ENCODE measurements at regions not wholly inside any gene's neighbourhood (a gene's known extent, or its start where the extent isn't known, plus 50 kb on each side); places are given as distances from the start of the nearest gene placed in this dataset.

DNA sequence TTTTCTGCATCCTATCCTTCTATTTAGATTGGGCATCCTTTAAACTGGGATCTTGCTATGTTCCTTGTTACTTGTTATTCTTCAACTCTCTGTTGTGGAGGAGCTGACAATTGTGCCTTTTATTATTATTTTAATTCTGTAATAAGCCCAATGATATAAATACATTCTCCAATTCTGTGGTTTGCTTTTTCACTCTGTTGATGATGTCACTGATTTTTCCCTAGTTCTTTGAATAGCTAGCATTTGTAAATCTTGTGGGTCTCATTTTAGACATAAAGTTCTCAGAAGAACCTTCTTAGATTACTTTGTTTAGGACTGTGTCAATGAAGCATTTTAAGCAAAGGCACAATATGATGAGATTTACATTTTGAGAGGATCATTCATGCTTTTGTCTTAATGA lies 79.5 kb upstream of the SLC8A1 start:
- DNase-seq (ENCODE audit: low read depth), result no peak
- TF ChIP-seq, protein P1, sequence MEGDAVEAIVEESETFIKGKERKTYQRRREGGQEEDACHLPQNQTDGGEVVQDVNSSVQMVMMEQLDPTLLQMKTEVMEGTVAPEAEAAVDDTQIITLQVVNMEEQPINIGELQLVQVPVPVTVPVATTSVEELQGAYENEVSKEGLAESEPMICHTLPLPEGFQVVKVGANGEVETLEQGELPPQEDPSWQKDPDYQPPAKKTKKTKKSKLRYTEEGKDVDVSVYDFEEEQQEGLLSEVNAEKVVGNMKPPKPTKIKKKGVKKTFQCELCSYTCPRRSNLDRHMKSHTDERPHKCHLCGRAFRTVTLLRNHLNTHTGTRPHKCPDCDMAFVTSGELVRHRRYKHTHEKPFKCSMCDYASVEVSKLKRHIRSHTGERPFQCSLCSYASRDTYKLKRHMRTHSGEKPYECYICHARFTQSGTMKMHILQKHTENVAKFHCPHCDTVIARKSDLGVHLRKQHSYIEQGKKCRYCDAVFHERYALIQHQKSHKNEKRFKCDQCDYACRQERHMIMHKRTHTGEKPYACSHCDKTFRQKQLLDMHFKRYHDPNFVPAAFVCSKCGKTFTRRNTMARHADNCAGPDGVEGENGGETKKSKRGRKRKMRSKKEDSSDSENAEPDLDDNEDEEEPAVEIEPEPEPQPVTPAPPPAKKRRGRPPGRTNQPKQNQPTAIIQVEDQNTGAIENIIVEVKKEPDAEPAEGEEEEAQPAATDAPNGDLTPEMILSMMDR (IDR thresholded peaks at IDR 0.05; ENCODE audit: insufficient read depth, low read depth, low read length, missing control alignments), result no peak
- H3K4me3 ChIP-seq (ENCODE audit: low read depth, low read length), result no peak overlapping the region

DNA sequence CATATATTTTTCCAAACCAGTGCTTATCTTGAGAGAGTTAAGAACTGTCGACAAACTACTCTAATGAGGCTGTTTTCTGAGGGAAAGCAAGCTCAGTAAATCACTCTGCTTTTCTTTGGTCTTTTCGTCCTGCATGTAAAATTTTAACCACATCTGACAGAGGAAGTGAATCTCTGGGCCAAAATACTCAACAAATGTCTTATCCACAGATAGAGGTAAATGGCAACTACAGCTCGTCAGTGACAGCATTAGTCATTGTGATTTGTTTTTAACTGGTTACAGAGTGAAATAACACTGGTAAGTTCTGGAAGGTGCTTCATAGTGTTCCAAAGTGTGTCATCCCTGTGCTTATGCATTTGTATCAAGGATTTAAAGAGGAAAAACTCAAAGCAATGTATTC lies 82.6 kb upstream of the SLC8A1 start:
- no peak overlapping the region for H3K4me3 ChIP-seq (ENCODE audit: low read depth, low read length)
- TF ChIP-seq, protein P1 (IDR thresholded peaks at IDR 0.05; ENCODE audit: insufficient read depth, low read depth, low read length, missing control alignments), result no peak
- no peak for DNase-seq (ENCODE audit: low read depth)

DNA sequence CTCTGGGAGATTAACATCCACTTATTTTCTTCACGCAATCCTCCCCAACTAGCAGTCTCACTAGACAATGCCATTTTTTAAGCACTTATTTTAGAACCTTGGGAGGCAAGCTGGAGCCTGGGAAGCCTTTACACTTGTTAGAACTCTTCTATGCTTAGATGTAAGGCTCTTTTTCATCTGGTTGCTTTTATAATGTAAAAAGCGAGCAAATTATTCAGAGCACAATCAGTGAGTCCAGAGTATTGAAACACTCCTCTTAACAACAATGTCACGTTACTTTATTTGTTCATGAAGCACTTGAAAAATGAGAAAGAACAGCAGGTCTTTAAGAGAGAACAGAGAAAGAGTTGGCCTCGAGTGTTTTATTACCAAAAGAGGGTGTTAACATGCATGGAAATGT lies 84.1 kb upstream of the SLC8A1 start:
- TF ChIP-seq, protein P1 (IDR thresholded peaks at IDR 0.05; ENCODE audit: insufficient read depth, low read depth, low read length, missing control alignments), result no peak
- no peak overlapping the region for H3K4me3 ChIP-seq (ENCODE audit: low read depth, low read length)
- DNase-seq (ENCODE audit: low read depth), result no peak

DNA sequence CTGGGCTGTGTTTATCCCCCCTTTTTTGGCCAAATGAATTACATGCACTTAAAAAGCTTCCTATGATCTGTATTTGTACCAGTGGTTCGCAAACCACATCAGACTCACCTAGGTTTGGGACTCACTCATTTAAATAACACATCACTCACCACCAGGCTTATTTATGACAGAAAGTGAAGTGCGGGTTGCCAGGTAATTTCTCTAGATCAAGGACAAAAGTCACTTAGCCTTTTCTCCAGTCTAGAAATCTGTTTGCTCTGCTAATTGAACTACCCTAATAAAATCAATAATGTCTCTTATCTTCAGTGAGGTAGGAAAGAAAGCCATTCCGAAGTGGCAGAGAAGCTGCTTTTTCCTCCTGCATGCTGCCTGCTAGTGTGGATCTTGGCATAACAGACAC lies 88.1 kb upstream of the SLC8A1 start:
- no peak overlapping the region for H3K4me3 ChIP-seq (ENCODE audit: low read depth, low read length)
- TF ChIP-seq, protein P1 (IDR thresholded peaks at IDR 0.05; ENCODE audit: insufficient read depth, low read depth, low read length, missing control alignments), result no peak
- no peak for DNase-seq (ENCODE audit: low read depth)

DNA sequence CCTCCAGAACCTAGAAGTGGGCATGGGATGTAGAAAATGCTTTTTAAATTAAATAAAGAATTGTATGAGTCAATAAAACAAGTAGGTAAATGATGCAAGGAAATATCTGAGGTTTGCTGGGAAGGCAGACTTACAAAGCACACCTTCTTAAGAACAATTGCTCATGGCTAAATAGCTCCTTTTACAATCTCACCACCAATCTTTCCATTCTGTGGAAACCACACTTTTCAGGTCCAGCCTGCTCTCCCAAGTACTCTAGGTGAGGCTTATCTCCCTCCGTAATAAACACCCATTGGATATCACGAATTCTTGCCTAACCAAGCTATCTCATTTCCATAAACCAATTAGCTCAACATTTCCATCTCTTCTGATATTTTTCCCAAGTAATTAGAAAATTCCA lies 91.5 kb upstream of the SLC8A1 start:
- no peak for DNase-seq (ENCODE audit: low read depth)
- H3K4me3 ChIP-seq (ENCODE audit: low read depth, low read length), result no peak overlapping the region
- TF ChIP-seq, protein P1 (IDR thresholded peaks at IDR 0.05; ENCODE audit: insufficient read depth, low read depth, low read length, missing control alignments), result no peak

DNA sequence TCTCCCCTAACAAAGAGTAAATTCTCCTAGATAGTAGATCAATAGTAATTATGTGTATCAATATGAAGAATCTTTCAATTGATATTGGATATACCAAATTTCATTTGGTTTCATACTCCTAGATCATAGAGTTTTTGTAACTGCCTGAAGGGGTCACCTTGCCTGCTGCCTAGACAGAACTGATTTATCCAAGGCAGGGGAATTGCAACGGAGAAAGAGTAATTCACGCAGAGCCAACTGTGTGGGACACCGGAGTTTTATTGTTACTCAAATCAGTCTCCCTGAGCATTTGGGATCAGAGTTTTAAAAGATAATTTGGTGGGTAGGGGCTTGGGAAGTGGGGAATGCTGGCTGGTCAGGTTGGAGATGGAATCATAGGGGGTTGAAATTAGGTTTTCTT lies 92.2 kb upstream of the SLC8A1 start:
- H3K4me3 ChIP-seq (ENCODE audit: low read depth, low read length), result no peak overlapping the region
- DNase-seq (ENCODE audit: low read depth), result no peak
- TF ChIP-seq, protein P1 (IDR thresholded peaks at IDR 0.05; ENCODE audit: insufficient read depth, low read depth, low read length, missing control alignments), result no peak

DNA sequence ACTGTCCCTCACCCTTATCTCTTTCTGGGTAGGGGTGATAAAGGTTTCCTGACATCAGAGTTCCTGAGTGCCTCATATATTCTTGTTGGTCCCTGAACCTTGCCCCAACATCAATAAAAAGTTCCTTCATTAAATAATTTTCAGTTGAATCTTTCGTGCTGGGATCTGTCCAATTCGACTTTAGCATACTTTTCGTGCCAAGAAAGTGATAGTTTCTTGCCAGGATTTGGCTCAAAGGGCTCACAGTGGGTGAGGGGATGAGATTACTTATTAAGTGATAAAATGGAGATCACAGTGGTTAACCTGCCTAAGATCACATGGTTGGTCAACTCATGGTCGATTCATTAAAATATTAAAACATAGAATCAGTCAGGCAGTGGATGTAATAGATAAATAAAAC lies 93.8 kb upstream of the SLC8A1 start:
- TF ChIP-seq, protein P1 (IDR thresholded peaks at IDR 0.05; ENCODE audit: insufficient read depth, low read depth, low read length, missing control alignments), result no peak
- no peak overlapping the region for H3K4me3 ChIP-seq (ENCODE audit: low read depth, low read length)
- DNase-seq (ENCODE audit: low read depth), result no peak

All from GM12865 (cell line).